ENCODE measurements at regions not wholly inside any gene's neighbourhood (a gene's known extent, or its start where the extent isn't known, plus 50 kb on each side); places are given as distances from the start of the nearest gene placed in this dataset.

GRCh38 chr4:11791797-11792196 is 363.1 kb upstream of the HS3ST1 start (continued):
- TF ChIP-seq, protein P1, sequence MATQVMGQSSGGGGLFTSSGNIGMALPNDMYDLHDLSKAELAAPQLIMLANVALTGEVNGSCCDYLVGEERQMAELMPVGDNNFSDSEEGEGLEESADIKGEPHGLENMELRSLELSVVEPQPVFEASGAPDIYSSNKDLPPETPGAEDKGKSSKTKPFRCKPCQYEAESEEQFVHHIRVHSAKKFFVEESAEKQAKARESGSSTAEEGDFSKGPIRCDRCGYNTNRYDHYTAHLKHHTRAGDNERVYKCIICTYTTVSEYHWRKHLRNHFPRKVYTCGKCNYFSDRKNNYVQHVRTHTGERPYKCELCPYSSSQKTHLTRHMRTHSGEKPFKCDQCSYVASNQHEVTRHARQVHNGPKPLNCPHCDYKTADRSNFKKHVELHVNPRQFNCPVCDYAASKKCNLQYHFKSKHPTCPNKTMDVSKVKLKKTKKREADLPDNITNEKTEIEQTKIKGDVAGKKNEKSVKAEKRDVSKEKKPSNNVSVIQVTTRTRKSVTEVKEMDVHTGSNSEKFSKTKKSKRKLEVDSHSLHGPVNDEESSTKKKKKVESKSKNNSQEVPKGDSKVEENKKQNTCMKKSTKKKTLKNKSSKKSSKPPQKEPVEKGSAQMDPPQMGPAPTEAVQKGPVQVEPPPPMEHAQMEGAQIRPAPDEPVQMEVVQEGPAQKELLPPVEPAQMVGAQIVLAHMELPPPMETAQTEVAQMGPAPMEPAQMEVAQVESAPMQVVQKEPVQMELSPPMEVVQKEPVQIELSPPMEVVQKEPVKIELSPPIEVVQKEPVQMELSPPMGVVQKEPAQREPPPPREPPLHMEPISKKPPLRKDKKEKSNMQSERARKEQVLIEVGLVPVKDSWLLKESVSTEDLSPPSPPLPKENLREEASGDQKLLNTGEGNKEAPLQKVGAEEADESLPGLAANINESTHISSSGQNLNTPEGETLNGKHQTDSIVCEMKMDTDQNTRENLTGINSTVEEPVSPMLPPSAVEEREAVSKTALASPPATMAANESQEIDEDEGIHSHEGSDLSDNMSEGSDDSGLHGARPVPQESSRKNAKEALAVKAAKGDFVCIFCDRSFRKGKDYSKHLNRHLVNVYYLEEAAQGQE (IDR thresholded peaks at IDR 0.05) = no peak
- no peak for TF ChIP-seq SP1 (IDR thresholded peaks at IDR 0.05)
- no peak for TF ChIP-seq RXRA (IDR thresholded peaks at IDR 0.05)
- TF ChIP-seq RAD21 (IDR thresholded peaks at IDR 0.05) = no peak
- TF ChIP-seq JUND (IDR thresholded peaks at IDR 0.05) = no peak
- TF ChIP-seq ATF3 (IDR thresholded peaks at IDR 0.05) = no peak
- TF ChIP-seq HNF4G (IDR thresholded peaks at IDR 0.05) = no peak
- no peak for TF ChIP-seq YY1 (IDR thresholded peaks at IDR 0.05)

DNA sequence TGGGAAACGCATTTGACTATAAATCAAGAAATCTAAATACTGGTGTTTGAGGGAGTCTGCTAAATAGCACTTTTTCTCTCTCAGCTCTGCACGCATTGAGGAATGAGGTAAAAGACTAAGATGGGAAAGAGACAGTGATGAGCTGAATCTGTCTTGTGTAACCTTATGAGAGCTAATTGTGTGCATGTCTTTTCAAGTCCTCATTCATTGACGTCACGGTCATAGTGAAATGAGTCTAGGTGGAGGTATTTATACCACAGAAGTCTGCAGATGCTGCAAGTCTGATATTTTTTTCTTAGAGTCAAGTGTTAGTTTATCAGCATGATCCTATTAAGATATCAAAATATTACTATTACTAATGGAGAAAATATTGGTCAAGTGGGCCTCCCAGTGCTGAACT is 361.5 kb upstream of the HS3ST1 start:
- Histone ChIP-seq H3K27me3 (ENCODE audit: control insufficient read depth in 4 of 4, insufficient read depth in 4 of 4, low read length in 3 of 4) (no peaks in the 10 kb centered on the region), H3K36me3 (ENCODE audit: control insufficient read depth in 4 of 4, insufficient read depth in 3 of 4, low read depth in 1 of 4, low read length in 3 of 4) (no peaks in the 10 kb centered on the region), H3K4me3 (ENCODE audit: low read depth in 1 of 3, low read length in 3 of 3) (no peak overlapping the region), H3K9me3 (ENCODE audit: control insufficient read depth in 4 of 4, low read length in 3 of 4) (no peaks in the 10 kb centered on the region), H3K4me1 (ENCODE audit: control insufficient read depth in 4 of 4, insufficient read depth in 4 of 4, low read length in 3 of 4) (no peaks in the 10 kb centered on the region), H3K9ac (ENCODE audit: low read depth in 1 of 2, low read length in 2 of 2) (no peak overlapping the region), H3K27ac (ENCODE audit: low read depth in 1 of 2, low read length in 2 of 2) (no peak overlapping the region)
- no peak for DNase-seq (ENCODE audit: low spot score)
- no peak for TF ChIP-seq RAD21 (IDR thresholded peaks at IDR 0.05)
- TF ChIP-seq FOXA2 (IDR thresholded peaks at IDR 0.05) = no peak
- TF ChIP-seq NR2F2 (IDR thresholded peaks at IDR 0.05) = no peak
- TF ChIP-seq JUND (IDR thresholded peaks at IDR 0.05) = no peak
- TF ChIP-seq EGR1 (IDR thresholded peaks at IDR 0.05; ENCODE audit: low read depth in 2 of 2) = no peak
- TF ChIP-seq, protein P1 (IDR thresholded peaks at IDR 0.05) = no peak
- TF ChIP-seq FOXA1 (IDR thresholded peaks at IDR 0.05) = no peak
- 92% methylated on average over 4 of the region's 4 CpGs for WGBS

DNA sequence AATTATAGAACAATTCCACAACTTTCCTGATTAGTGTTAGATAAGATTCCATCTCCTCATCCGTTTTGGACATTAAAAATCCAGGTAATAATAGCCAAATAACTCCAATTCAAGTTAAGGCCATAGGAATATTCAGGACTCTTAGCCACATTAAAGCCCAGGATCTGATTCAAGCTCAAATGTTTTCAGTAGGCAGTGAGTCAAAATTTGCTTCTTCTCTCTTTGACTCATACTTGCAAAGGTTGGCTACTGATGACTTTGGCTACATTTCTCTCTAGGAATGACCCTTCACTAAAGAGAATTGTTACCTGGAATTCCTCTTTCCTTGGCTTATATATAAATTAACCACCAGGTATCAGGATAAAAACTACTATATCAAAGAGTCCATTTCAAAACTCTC is 354.9 kb upstream of the HS3ST1 start:
- Histone ChIP-seq H3K27ac (ENCODE audit: low read depth in 1 of 2, low read length in 2 of 2) (no peak overlapping the region), H3K4me3 (ENCODE audit: low read depth in 1 of 3, low read length in 3 of 3) (no peak overlapping the region), H3K36me3 (ENCODE audit: control insufficient read depth in 4 of 4, insufficient read depth in 3 of 4, low read depth in 1 of 4, low read length in 3 of 4) (no peaks in the 10 kb centered on the region), H3K9ac (ENCODE audit: low read depth in 1 of 2, low read length in 2 of 2) (no peak overlapping the region), H3K9me3 (ENCODE audit: control insufficient read depth in 4 of 4, low read length in 3 of 4) (no peaks in the 10 kb centered on the region), H3K4me1 (ENCODE audit: control insufficient read depth in 4 of 4, insufficient read depth in 4 of 4, low read length in 3 of 4) (no peaks in the 10 kb centered on the region), H3K27me3 (ENCODE audit: control insufficient read depth in 4 of 4, insufficient read depth in 4 of 4, low read length in 3 of 4) (no peaks in the 10 kb centered on the region)
- DNase-seq (ENCODE audit: low spot score) = no peak
- 38% methylated on average over 1 of the region's 1 CpG for WGBS
- TF ChIP-seq HNF4G (IDR thresholded peaks at IDR 0.05) = no peak
- TF ChIP-seq HNF4A (conservative IDR thresholded peaks at IDR 0.05) = no peak
- no peak for TF ChIP-seq NR2F2 (IDR thresholded peaks at IDR 0.05)
- TF ChIP-seq, protein P2, sequence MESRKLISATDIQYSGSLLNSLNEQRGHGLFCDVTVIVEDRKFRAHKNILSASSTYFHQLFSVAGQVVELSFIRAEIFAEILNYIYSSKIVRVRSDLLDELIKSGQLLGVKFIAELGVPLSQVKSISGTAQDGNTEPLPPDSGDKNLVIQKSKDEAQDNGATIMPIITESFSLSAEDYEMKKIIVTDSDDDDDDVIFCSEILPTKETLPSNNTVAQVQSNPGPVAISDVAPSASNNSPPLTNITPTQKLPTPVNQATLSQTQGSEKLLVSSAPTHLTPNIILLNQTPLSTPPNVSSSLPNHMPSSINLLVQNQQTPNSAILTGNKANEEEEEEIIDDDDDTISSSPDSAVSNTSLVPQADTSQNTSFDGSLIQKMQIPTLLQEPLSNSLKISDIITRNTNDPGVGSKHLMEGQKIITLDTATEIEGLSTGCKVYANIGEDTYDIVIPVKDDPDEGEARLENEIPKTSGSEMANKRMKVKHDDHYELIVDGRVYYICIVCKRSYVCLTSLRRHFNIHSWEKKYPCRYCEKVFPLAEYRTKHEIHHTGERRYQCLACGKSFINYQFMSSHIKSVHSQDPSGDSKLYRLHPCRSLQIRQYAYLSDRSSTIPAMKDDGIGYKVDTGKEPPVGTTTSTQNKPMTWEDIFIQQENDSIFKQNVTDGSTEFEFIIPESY (IDR thresholded peaks at IDR 0.05) = no peak
- TF ChIP-seq GABPA (IDR thresholded peaks at IDR 0.05 in 1 of 2, conservative IDR thresholded peaks at IDR 0.05 in 1 of 2) = no peak
- no peak for TF ChIP-seq YY1 (IDR thresholded peaks at IDR 0.05)
- TF ChIP-seq FOXA2 (IDR thresholded peaks at IDR 0.05) = no peak
- no peak for TF ChIP-seq FOXA1 (IDR thresholded peaks at IDR 0.05)
- TF ChIP-seq TAF1 (conservative IDR thresholded peaks at IDR 0.05) = no peak
- no peak for TF ChIP-seq SP1 (IDR thresholded peaks at IDR 0.05)
- no peak for TF ChIP-seq RAD21 (IDR thresholded peaks at IDR 0.05)
- TF ChIP-seq, protein P1 (IDR thresholded peaks at IDR 0.05) = no peak
- no peak for TF ChIP-seq JUND (IDR thresholded peaks at IDR 0.05)
- TF ChIP-seq MAX (IDR thresholded peaks at IDR 0.05) = no peak
- TF ChIP-seq EGR1 (IDR thresholded peaks at IDR 0.05; ENCODE audit: low read depth in 2 of 2) = no peak
